ENCODE measurements at regions not wholly inside any gene's neighbourhood (a gene's known extent, or its start where the extent isn't known, plus 50 kb on each side); places are given as distances from the start of the nearest gene placed in this dataset.

DNA sequence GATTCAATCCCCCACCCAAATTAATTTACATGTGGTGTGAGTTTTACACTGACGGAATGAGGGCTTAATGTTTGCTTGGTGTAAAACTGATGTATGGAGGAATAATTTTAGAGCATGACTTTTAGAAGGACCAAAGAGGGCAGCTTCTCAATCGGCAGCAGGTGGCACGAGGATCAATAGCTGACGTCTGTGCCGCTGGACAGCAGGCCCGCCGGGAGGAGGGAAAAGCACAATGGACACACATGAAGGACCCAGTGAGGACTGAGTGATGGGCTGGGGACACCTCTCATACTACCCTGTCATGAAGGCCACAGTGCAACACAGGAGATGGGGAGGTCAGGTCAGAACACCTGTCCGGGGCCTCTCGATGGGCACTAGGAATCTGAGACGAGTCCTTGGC is 61.4 kb upstream of the NSMCE3 start:
- DNase-seq = no peak

DNA sequence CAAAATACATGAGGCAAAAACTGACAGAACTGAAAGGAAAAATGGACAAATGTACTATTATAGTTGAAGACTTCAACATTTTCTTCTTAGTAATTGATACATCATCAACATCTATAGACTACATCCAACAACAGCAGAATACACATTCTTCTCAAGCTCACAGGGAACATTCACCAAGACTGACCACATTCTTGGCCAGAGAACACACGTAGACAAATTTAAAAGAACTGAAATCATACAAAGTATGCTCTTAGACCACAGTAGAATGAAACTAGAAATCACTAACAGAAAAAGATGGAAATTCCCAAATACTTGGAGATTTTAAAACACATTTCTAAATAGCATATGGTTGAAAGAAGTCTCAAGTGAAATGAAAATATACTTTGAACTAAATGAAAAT is 55.1 kb upstream of the NSMCE3 start:
- DNase-seq = no peak

DNA sequence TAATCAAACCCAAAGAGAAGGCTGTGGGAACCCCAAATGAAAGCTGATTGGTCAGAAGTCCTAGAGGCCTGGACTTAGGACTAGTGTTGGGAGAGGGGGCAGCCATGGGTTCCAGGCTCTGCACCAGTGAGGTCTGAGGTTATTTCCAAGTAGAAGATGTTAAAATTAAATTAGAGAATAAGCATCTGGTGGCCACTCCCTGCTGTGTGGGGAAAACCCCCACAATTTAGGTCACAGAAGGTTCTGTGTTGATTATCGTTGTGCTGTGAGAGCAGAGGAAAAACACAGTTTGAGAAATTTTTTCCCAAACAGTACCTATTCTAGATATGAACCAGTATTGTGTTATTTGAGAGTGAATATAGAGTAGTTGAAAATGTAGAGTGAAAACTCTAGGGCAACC is 53.9 kb upstream of the NSMCE3 start:
- no peak for DNase-seq

DNA sequence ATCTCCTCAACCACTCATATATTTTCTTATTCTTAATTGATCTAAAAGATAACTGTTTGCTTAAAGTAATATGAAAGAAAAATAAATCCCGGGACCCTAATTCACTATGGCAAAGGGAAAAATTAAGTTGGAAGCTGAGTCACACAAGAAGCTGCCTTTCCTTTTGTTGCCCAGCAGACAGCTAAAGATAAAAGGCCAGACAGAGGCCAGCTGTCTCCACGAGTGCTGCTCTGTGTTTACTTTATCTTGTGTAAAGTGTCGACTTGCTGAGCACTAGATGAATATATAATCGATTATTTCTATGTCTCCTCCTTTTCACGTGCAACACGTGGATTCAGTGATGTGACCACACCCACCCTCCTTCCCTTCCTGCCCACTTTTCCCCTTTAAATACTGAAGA is 52.8 kb upstream of the NSMCE3 start:
- no peak for DNase-seq

- DNase-seq = no peak
Measured at GRCh38 chr15:29320420-29320819, 50.8 kb upstream of the NSMCE3 start.

- DNase-seq = no peak
Measured at GRCh38 chr15:29319823-29320222, 50.2 kb upstream of the NSMCE3 start.
